Uterus (tissue), 2 donors: ENCODE measurements at regions not wholly inside any gene's neighbourhood (a gene's known extent, or its start where the extent isn't known, plus 50 kb on each side); places are given as distances from the start of the nearest gene placed in this dataset.

ENCODE experiments used
- CTCF ChIP-seq, 4 experiments: fragments of 200-600 bp in 2 of 4; fragments of 450-650 bp in 2 of 4; sonication (generic) in 2 of 4; IDR thresholded peaks; one replicate each; pipeline ENCODE4 v1.5.1; 2016 to 2019; ENCODE audit warnings: antibody characterized with exemption in 4 of 4, mild to moderate bottlenecking in 2 of 4, moderate library complexity in 1 of 4
- POLR2A ChIP-seq, 2 donors: fragments of 450-650 bp; IDR thresholded peaks; one replicate each; pipeline ENCODE4 v1.6.1; 2016; ENCODE audit warnings: antibody characterized with exemption in 2 of 2, mild to moderate bottlenecking in 1 of 2, moderate library complexity in 1 of 2

DNA sequence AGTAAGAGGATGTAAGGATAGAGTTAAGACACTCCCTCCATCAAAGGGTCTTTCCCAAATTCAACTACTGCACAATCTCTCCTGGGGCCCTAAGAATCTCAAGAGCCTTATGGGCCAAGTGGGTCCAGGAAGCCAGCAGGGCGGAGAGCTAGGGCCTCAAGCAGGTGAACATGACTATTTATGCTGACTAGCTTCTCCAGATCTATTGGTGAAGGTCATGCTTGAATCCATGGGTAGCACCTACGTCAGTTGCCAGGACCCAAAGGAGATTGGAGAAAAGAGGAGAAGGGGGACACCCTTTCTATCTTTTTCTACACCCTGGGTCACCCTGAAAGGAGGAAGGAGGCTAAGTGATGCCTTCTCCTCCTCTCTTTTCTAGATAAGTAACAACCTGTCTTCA lies 534.2 kb upstream of the MIS18BP1 start:
- TF ChIP-seq POLR2A (IDR thresholded peaks at IDR 0.05): no peak
- no peak for TF ChIP-seq CTCF (IDR thresholded peaks at IDR 0.05)
